PFSK-1 (cell line): ENCODE measurements at regions not wholly inside any gene's neighbourhood (a gene's known extent, or its start where the extent isn't known, plus 50 kb on each side); places are given as distances from the start of the nearest gene placed in this dataset.

ENCODE experiments used
- POLR2AphosphoS5 ChIP-seq: IDR thresholded peaks from 2 replicates; pipeline ENCODE4 v1.6.1; 2012; ENCODE audit warnings: low read depth, mild to moderate bottlenecking, control low read depth, low read length, moderate library complexity
- TAF1 ChIP-seq: IDR thresholded peaks from 2 replicates; pipeline ENCODE4 v1.6.1; 2012; ENCODE audit warnings: low read length, control low read depth, borderline replicate concordance; ENCODE audit not compliant: insufficient read depth
- TF ChIP-seq, protein P1 (sequence below), 2 experiments: IDR thresholded peaks; 2 replicates each; pipeline versions ENCODE4 v1.6.1 to v1.8.0; 2011 to 2012; ENCODE audit warnings: low read depth in 2 of 2, low read length in 2 of 2, control low read depth in 1 of 2, inconsistent platforms in 1 of 2, mild to moderate bottlenecking in 1 of 2, moderate library complexity in 1 of 2; ENCODE audit not compliant: insufficient read depth in 1 of 2

- TF ChIP-seq, protein P1, sequence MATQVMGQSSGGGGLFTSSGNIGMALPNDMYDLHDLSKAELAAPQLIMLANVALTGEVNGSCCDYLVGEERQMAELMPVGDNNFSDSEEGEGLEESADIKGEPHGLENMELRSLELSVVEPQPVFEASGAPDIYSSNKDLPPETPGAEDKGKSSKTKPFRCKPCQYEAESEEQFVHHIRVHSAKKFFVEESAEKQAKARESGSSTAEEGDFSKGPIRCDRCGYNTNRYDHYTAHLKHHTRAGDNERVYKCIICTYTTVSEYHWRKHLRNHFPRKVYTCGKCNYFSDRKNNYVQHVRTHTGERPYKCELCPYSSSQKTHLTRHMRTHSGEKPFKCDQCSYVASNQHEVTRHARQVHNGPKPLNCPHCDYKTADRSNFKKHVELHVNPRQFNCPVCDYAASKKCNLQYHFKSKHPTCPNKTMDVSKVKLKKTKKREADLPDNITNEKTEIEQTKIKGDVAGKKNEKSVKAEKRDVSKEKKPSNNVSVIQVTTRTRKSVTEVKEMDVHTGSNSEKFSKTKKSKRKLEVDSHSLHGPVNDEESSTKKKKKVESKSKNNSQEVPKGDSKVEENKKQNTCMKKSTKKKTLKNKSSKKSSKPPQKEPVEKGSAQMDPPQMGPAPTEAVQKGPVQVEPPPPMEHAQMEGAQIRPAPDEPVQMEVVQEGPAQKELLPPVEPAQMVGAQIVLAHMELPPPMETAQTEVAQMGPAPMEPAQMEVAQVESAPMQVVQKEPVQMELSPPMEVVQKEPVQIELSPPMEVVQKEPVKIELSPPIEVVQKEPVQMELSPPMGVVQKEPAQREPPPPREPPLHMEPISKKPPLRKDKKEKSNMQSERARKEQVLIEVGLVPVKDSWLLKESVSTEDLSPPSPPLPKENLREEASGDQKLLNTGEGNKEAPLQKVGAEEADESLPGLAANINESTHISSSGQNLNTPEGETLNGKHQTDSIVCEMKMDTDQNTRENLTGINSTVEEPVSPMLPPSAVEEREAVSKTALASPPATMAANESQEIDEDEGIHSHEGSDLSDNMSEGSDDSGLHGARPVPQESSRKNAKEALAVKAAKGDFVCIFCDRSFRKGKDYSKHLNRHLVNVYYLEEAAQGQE (IDR thresholded peaks at IDR 0.05; ENCODE audit: insufficient read depth in 1 of 2, low read depth in 2 of 2, low read length in 2 of 2), result no peak
- TF ChIP-seq POLR2AphosphoS5 (no peak), TAF1 (no peak)
Measured at GRCh38 chr2:64918220-64918886, 70.8 kb upstream of the SLC1A4 start.
